ENCODE measurements at regions not wholly inside any gene's neighbourhood (a gene's known extent, or its start where the extent isn't known, plus 50 kb on each side); places are given as distances from the start of the nearest gene placed in this dataset.

DNA sequence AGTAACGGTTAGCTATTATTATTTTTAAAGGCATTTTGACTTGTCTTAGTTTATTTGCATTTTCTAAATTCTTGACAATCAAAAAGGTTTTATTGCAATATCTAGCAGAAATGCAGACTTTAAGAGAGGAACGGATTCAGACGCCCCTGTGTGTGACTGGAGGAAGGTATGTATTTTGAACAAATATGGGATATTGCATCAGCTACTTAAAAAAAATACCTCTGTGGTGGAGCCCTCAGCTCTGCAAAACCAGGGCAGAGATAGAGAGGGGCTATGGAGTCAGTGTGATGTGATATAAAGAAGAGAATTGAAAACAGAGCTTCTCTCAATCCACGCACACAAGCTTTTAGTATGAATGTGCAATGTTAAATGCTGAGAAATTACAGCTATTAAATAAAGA, 142.4 kb downstream of the ICE1 start:
- no peak for DNase-seq (ENCODE audit: low spot score in 2 of 2)
- Histone ChIP-seq H3K27ac (no peak overlapping the region), H3K4me1 (no peaks in the 10 kb centered on the region), H3K9me3 (no peaks in the 10 kb centered on the region), H3K27me3 (no peaks in the 10 kb centered on the region), H3K36me3 (no peaks in the 10 kb centered on the region), H3K4me3 (no peak overlapping the region)
- TF ChIP-seq POLR2AphosphoS5 (IDR thresholded peaks at IDR 0.05) (no peak), POLR2A (IDR thresholded peaks at IDR 0.05) (no peak)
- TF ChIP-seq, protein P1, sequence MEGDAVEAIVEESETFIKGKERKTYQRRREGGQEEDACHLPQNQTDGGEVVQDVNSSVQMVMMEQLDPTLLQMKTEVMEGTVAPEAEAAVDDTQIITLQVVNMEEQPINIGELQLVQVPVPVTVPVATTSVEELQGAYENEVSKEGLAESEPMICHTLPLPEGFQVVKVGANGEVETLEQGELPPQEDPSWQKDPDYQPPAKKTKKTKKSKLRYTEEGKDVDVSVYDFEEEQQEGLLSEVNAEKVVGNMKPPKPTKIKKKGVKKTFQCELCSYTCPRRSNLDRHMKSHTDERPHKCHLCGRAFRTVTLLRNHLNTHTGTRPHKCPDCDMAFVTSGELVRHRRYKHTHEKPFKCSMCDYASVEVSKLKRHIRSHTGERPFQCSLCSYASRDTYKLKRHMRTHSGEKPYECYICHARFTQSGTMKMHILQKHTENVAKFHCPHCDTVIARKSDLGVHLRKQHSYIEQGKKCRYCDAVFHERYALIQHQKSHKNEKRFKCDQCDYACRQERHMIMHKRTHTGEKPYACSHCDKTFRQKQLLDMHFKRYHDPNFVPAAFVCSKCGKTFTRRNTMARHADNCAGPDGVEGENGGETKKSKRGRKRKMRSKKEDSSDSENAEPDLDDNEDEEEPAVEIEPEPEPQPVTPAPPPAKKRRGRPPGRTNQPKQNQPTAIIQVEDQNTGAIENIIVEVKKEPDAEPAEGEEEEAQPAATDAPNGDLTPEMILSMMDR (IDR thresholded peaks at IDR 0.05) = no peak
- intact Hi-C loops (cut with DNase I; ENCODE audit: low total_unique reads) = no loop called here

DNA sequence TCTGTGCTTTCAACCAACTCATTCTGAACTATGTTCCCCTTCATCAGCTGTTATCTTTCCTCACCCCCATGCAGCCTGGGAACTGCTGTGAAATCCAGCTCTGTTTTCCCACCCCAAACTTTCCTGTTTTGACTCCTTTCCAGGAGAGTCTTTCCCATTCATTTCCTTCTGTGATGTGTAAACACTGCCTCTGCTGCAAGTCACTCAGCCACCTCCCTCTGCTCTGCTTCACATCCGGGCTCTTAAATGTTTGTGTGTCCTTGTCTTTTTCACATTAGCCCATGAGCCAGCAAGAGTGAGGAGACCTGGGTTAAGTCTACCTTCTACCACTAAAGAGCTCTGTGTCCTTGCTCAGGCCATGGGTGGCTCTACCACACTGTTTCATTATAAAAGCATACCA, 137.5 kb downstream of the ICE1 start:
- no peak overlapping the region for H3K27ac ChIP-seq
- H3K4me1 ChIP-seq = no peaks in the 10 kb centered on the region
- intact Hi-C loops (cut with DNase I; ENCODE audit: low total_unique reads) = loop anchor here (1.0 kb wide), 1 partner anchor 19 kb away; no protein-coding TSS in a partner anchor
- no peaks in the 10 kb centered on the region for H3K27me3 ChIP-seq
- no peak overlapping the region for H3K4me3 ChIP-seq
- DNase-seq (ENCODE audit: low spot score in 2 of 2) = no peak
- H3K9me3 ChIP-seq = no peaks in the 10 kb centered on the region
- no peaks in the 10 kb centered on the region for H3K36me3 ChIP-seq
- TF ChIP-seq POLR2AphosphoS5 (IDR thresholded peaks at IDR 0.05) (no peak), POLR2A (IDR thresholded peaks at IDR 0.05) (no peak)
- TF ChIP-seq, protein P1 (IDR thresholded peaks at IDR 0.05) = no peak

DNA sequence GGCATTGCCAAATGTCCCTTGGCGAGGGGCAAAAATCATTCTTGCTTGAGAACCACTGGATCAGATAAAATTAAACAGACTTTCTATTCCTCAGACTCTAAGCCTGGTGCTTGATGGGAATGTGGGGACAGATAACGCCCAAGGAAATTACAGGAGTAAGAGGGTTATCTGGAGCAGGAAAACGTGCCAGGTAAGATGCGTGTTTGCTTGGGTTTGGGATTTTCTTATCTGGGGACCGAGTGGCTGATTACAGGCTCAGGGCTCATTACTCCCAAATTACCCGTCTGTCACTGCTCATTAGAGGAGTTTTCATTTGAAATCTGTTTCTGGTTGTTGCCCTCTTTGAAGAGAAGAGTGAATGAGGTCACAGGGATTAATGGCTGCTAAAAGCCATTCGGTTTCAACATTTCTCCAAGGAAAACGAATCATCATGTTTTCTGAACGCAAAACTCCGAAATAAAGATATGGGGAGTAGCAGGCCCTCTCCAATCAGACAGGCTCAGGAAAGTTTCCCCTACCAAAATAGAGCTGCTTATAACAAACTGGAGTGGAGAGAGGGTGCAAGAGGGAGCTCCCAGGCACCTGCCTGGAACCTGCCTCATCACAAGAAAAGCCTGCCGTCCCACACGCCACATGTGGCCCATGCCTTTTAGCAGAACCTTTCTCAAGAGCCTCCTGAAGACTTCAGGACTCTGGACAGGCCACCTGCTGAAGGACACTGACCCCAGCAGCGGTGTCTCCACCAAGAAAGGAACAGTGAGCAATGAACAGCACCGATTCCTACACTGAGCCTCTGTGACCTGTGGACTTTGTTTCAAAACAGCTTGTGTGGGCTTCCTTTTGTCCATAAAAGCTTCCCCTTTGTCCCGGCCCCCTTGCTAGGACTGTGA, 136.4 kb downstream of the ICE1 start:
- TF ChIP-seq POLR2A (IDR thresholded peaks at IDR 0.05) (no peak), POLR2AphosphoS5 (IDR thresholded peaks at IDR 0.05) (no peak)
- TF ChIP-seq, protein P1 (IDR thresholded peaks at IDR 0.05) = no peak
- DNase-seq (ENCODE audit: low spot score in 2 of 2) = no peak
- intact Hi-C loops (cut with DNase I; ENCODE audit: low total_unique reads) = no loop called here

DNA sequence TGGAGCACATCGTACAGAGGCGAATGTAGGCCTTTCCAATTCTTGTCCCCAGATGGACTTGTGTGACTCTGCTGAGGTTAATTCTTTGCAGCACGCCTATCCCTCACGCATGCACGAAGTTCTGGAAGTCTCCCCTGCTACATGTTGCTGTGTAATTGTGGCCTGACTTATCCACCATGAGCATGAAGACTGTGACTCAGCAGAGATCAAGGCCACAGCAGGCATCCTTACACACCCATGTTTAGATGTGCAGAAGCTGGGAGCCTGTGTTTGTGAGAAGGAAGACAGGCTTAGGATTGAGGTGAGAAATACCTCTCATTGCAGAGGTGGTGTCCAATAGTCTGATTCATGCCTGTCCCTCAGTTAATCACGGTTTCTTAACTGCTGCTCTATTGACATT, 135.6 kb downstream of the ICE1 start:
- DNase-seq (ENCODE audit: low spot score in 2 of 2) = no peak
- no peaks in the 10 kb centered on the region for H3K36me3 ChIP-seq
- no peaks in the 10 kb centered on the region for H3K27me3 ChIP-seq
- H3K27ac ChIP-seq = no peak overlapping the region
- intact Hi-C loops (cut with DNase I; ENCODE audit: low total_unique reads) = no loop called here
- TF ChIP-seq POLR2A (IDR thresholded peaks at IDR 0.05) = no peak
- TF ChIP-seq, protein P1 (IDR thresholded peaks at IDR 0.05) = no peak
- TF ChIP-seq POLR2AphosphoS5 (IDR thresholded peaks at IDR 0.05) = no peak
- no peaks in the 10 kb centered on the region for H3K9me3 ChIP-seq
- H3K4me1 ChIP-seq = no peaks in the 10 kb centered on the region
- no peak overlapping the region for H3K4me3 ChIP-seq

More for the DNA sequence above, 136.4 kb downstream of the ICE1 start:
- H3K27me3 ChIP-seq = no peaks in the 10 kb centered on the region
- no peak overlapping the region for H3K4me3 ChIP-seq
- H3K27ac ChIP-seq = no peak overlapping the region
- H3K36me3 ChIP-seq = no peaks in the 10 kb centered on the region
- no peaks in the 10 kb centered on the region for H3K9me3 ChIP-seq
- no peaks in the 10 kb centered on the region for H3K4me1 ChIP-seq

DNA sequence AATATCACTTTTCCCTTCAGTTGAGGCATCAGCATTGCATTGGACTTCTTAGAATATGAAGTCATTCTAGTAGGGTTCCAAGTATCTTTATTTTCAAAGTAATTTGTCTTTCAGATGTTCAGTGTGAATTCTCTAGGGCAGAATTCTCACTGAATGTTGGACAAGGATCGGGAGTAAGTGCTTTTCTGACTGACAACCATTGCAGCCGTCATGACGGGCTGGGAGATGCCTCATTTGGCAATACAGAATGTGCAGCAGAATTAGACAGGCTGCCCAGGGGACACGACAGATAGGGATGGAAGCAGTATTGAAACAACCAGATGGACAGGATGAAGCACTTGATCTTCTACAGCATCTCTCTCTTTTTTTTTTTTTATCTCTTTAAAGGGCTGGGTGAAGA, 129.0 kb downstream of the ICE1 start:
- H3K36me3 ChIP-seq = no peaks in the 10 kb centered on the region
- TF ChIP-seq POLR2AphosphoS5 (IDR thresholded peaks at IDR 0.05) = no peak
- TF ChIP-seq POLR2A (IDR thresholded peaks at IDR 0.05) = no peak
- TF ChIP-seq, protein P1 (IDR thresholded peaks at IDR 0.05) = no peak
- intact Hi-C loops (cut with DNase I; ENCODE audit: low total_unique reads) = no loop called here
- no peak overlapping the region for H3K27ac ChIP-seq
- H3K9me3 ChIP-seq = no peaks in the 10 kb centered on the region
- no peaks in the 10 kb centered on the region for H3K27me3 ChIP-seq
- H3K4me3 ChIP-seq = no peak overlapping the region
- H3K4me1 ChIP-seq = no peaks in the 10 kb centered on the region
- DNase-seq (ENCODE audit: low spot score in 2 of 2) = no peak

Data from breast epithelium (tissue), 4 donors.